Activated T-helper 1 cell treated with anti-CD3 and anti-CD28 coated beads, Interleukin-12 subunit alpha, Interleukin-12 subunit beta, Interleukin-2, Interleukin-4 antibody, amounts not matched to agents 30 ng/mL and 10 ng/mL and 1 ng/mL, durations not matched to agents 14 hours and 24 hours and 36 hours (primary cell): ENCODE measurements at regions not wholly inside any gene's neighbourhood (a gene's known extent, or its start where the extent isn't known, plus 50 kb on each side); places are given as distances from the start of the nearest gene placed in this dataset.
"Not testable (repeated sequence)": the region's sequence is repeated elsewhere in the genome, so short reads cannot be mapped to it uniquely, and the experiment has no call there.

ENCODE experiments used
- DNase-seq: peaks from one replicate; pipeline ENCODE4 v3.0.0; 2021; ENCODE audit warnings: low spot score
- H3K27ac Mint-ChIP-seq: one replicate; pipeline ENCODE4 v1.8.0; 2021; ENCODE audit warnings: mild to moderate bottlenecking, mixed read lengths
- H3K27me3 Mint-ChIP-seq: one replicate; pipeline ENCODE4 v1.8.0; 2022; ENCODE audit warnings: mild to moderate bottlenecking, moderate library complexity, mixed read lengths; ENCODE audit not compliant: insufficient read depth
- H3K36me3 Mint-ChIP-seq: one replicate; pipeline ENCODE4 v1.8.0; 2021; ENCODE audit warnings: low read depth, mixed read lengths
- H3K4me1 Mint-ChIP-seq: one replicate; pipeline ENCODE4 v1.8.0; 2021; ENCODE audit warnings: low read depth, mixed read lengths
- H3K4me3 Mint-ChIP-seq: one replicate; pipeline ENCODE4 v1.8.0; 2021; ENCODE audit warnings: mild to moderate bottlenecking, moderate library complexity, mixed read lengths
- H3K9me3 Mint-ChIP-seq: one replicate; pipeline ENCODE4 v1.8.0; 2021; ENCODE audit warnings: mixed read lengths
- intact Hi-C: fragments of 100-400 bp; cut with micrococcal nuclease; formaldehyde crosslinking; loops from one replicate; pipeline ENCODE4 v1.15.1; 2024

- DNase-seq, H3K4me3 Mint-ChIP-seq, H3K4me1 Mint-ChIP-seq, H3K36me3 Mint-ChIP-seq, H3K9me3 Mint-ChIP-seq, intact Hi-C loops, H3K27ac Mint-ChIP-seq: not testable (repeated sequence)
- peaks cover 13% of the 10 kb centered on the region for H3K27me3 Mint-ChIP-seq
Observed at GRCh38 chr2:88961323-88961722, 269.9 kb downstream of the RPIA start.

- DNase-seq: no peak
- Mint-ChIP-seq H3K4me1 (no peaks in the 10 kb centered on the region), H3K27me3 (peaks cover 14% of the 10 kb centered on the region), H3K27ac (no peak overlapping the region), H3K9me3 (no peaks in the 10 kb centered on the region), H3K4me3 (no peak overlapping the region), H3K36me3 (no peaks in the 10 kb centered on the region)
- intact Hi-C loops: no loop called here
Observed at GRCh38 chr2:88967844-88968243, 276.4 kb downstream of the RPIA start.

GRCh38 chr2:88978011-88978410, 286.5 kb downstream of the RPIA start:
- intact Hi-C loops, H3K4me1 Mint-ChIP-seq, H3K4me3 Mint-ChIP-seq, DNase-seq, H3K27ac Mint-ChIP-seq, H3K27me3 Mint-ChIP-seq, H3K9me3 Mint-ChIP-seq, H3K36me3 Mint-ChIP-seq: not testable (repeated sequence)

- DNase-seq, H3K4me1 Mint-ChIP-seq, H3K27me3 Mint-ChIP-seq, H3K27ac Mint-ChIP-seq, H3K9me3 Mint-ChIP-seq, intact Hi-C loops, H3K4me3 Mint-ChIP-seq, H3K36me3 Mint-ChIP-seq: not testable (repeated sequence)
Observed at GRCh38 chr2:88978446-88978845, 287.0 kb downstream of the RPIA start.

GRCh38 chr2:88984079-88984478, 292.6 kb downstream of the RPIA start:
- DNase-seq, H3K4me3 Mint-ChIP-seq, H3K27ac Mint-ChIP-seq, H3K4me1 Mint-ChIP-seq, H3K27me3 Mint-ChIP-seq, H3K9me3 Mint-ChIP-seq, H3K36me3 Mint-ChIP-seq, intact Hi-C loops: not testable (repeated sequence)

- H3K4me1 Mint-ChIP-seq, DNase-seq, H3K27me3 Mint-ChIP-seq, H3K36me3 Mint-ChIP-seq, intact Hi-C loops, H3K9me3 Mint-ChIP-seq, H3K4me3 Mint-ChIP-seq, H3K27ac Mint-ChIP-seq: not testable (repeated sequence)
Observed at GRCh38 chr2:88986721-88987330, 295.4 kb downstream of the RPIA start.

GRCh38 chr2:88988617-88989016, 297.1 kb downstream of the RPIA start:
- H3K27ac Mint-ChIP-seq, intact Hi-C loops, H3K4me3 Mint-ChIP-seq, H3K36me3 Mint-ChIP-seq, H3K4me1 Mint-ChIP-seq, DNase-seq, H3K9me3 Mint-ChIP-seq, H3K27me3 Mint-ChIP-seq: not testable (repeated sequence)

- H3K27ac Mint-ChIP-seq, H3K9me3 Mint-ChIP-seq, DNase-seq, intact Hi-C loops, H3K36me3 Mint-ChIP-seq, H3K4me3 Mint-ChIP-seq, H3K27me3 Mint-ChIP-seq, H3K4me1 Mint-ChIP-seq: not testable (repeated sequence)
Observed at GRCh38 chr2:88992819-88993218, 301.3 kb downstream of the RPIA start.

GRCh38 chr2:88994856-88995255, 303.4 kb downstream of the RPIA start:
- H3K36me3 Mint-ChIP-seq, DNase-seq, intact Hi-C loops, H3K9me3 Mint-ChIP-seq, H3K4me1 Mint-ChIP-seq, H3K4me3 Mint-ChIP-seq, H3K27ac Mint-ChIP-seq, H3K27me3 Mint-ChIP-seq: not testable (repeated sequence)

GRCh38 chr2:88996588-88996987, 305.1 kb downstream of the RPIA start:
- H3K27ac Mint-ChIP-seq, intact Hi-C loops, H3K36me3 Mint-ChIP-seq, H3K9me3 Mint-ChIP-seq, DNase-seq, H3K27me3 Mint-ChIP-seq, H3K4me3 Mint-ChIP-seq, H3K4me1 Mint-ChIP-seq: not testable (repeated sequence)

- Mint-ChIP-seq H3K36me3 (no peaks in the 10 kb centered on the region), H3K4me1 (no peaks in the 10 kb centered on the region), H3K27me3 (no peaks in the 10 kb centered on the region), H3K9me3 (no peaks in the 10 kb centered on the region), H3K4me3 (no peak overlapping the region), H3K27ac (no peak overlapping the region)
- intact Hi-C loops: no loop called here
- DNase-seq: no peak
Observed at GRCh38 chr2:88999365-88999764, 307.9 kb downstream of the RPIA start.

- H3K4me1 Mint-ChIP-seq: no peaks in the 10 kb centered on the region
- no peaks in the 10 kb centered on the region for H3K36me3 Mint-ChIP-seq
- DNase-seq: no peak
- no peaks in the 10 kb centered on the region for H3K27me3 Mint-ChIP-seq
- no peak overlapping the region for H3K27ac Mint-ChIP-seq
- no peaks in the 10 kb centered on the region for H3K9me3 Mint-ChIP-seq
- no peak overlapping the region for H3K4me3 Mint-ChIP-seq
- intact Hi-C loops: no loop called here
Observed at GRCh38 chr2:89000235-89000634, 308.8 kb downstream of the RPIA start.

- H3K9me3 Mint-ChIP-seq, H3K36me3 Mint-ChIP-seq, H3K27ac Mint-ChIP-seq, H3K4me3 Mint-ChIP-seq, DNase-seq, H3K4me1 Mint-ChIP-seq, intact Hi-C loops, H3K27me3 Mint-ChIP-seq: not testable (repeated sequence)
Observed at GRCh38 chr2:89004238-89004637, 312.8 kb downstream of the RPIA start.

- H3K27ac Mint-ChIP-seq, H3K4me3 Mint-ChIP-seq, H3K27me3 Mint-ChIP-seq, H3K36me3 Mint-ChIP-seq, DNase-seq, H3K9me3 Mint-ChIP-seq, intact Hi-C loops, H3K4me1 Mint-ChIP-seq: not testable (repeated sequence)
Observed at GRCh38 chr2:89020566-89020965, 329.1 kb downstream of the RPIA start.
